K562 (cell line): ENCODE measurements at regions not wholly inside any gene's neighbourhood (a gene's known extent, or its start where the extent isn't known, plus 50 kb on each side); places are given as distances from the start of the nearest gene placed in this dataset.

Experiments used
- IRF2 ChIP-seq: sonication (generic); formaldehyde crosslinking; IDR thresholded peaks from 2 replicates; pipeline ENCODE4 v1.8.1; 2022; ENCODE audit warnings: mild to moderate bottlenecking, missing genetic modification reagents
- POLR2A ChIP-seq: fragments of 450-650 bp; conservative IDR thresholded peaks from 2 replicates; pipeline ENCODE4 v1.6.1; 2016
- PTTG1 ChIP-seq: fragments of 450-650 bp; IDR thresholded peaks from 2 replicates; pipeline ENCODE4 v1.6.1; 2016; ENCODE audit warnings: low read depth, mild to moderate bottlenecking, missing genetic modification characterization, missing compliant biosample characterization
- RFX5 ChIP-seq: IDR thresholded peaks from 2 replicates; pipeline ENCODE4 v1.6.1; 2011; ENCODE audit warnings: low read depth, mild to moderate bottlenecking, improper control_type of control experiment, low read length
- TGIF2 ChIP-seq: sonication (generic); formaldehyde crosslinking; IDR thresholded peaks from 2 replicates; pipeline ENCODE4 v1.8.1; 2022; ENCODE audit warnings: mild to moderate bottlenecking, missing genetic modification reagents, moderate library complexity
- ZFX ChIP-seq: sonication (generic); formaldehyde crosslinking; IDR thresholded peaks from 2 replicates; pipeline ENCODE4 v1.8.0; 2022; ENCODE audit warnings: mild to moderate bottlenecking, missing genetic modification reagents, moderate library complexity
- TF ChIP-seq, protein P1 (sequence below): fragments of 150-350 bp; conservative IDR thresholded peaks from 2 replicates; pipeline ENCODE4 v1.6.1; 2014; ENCODE audit warnings: low read length
- TF ChIP-seq, protein P2 (sequence below): sonication (generic); formaldehyde crosslinking; IDR thresholded peaks from 2 replicates; pipeline ENCODE4 v1.8.0; 2022; ENCODE audit warnings: mild to moderate bottlenecking, low read depth, missing genetic modification reagents
- TF ChIP-seq, protein P3 (sequence below): IDR thresholded peaks from 2 replicates; pipeline ENCODE4 v1.6.1; 2012; ENCODE audit warnings: low read depth, low read length, improper control_type of control experiment, borderline replicate concordance
- TF ChIP-seq, protein P4 (sequence below), 3 experiments: IDR thresholded peaks in 2 of 3; conservative IDR thresholded peaks in 1 of 3; 2 replicates each; pipeline ENCODE4 v1.5.1; 2011 to 2012; ENCODE audit warnings: low read length in 3 of 3, mild to moderate bottlenecking in 3 of 3, control low read depth in 2 of 3, improper control_type of control experiment in 1 of 3, inconsistent platforms in 1 of 3, low read depth in 1 of 3, mixed read lengths in 1 of 3, moderate library complexity in 1 of 3; ENCODE audit not compliant: insufficient read depth in 2 of 3
- TF ChIP-seq, protein P5 (sequence below), 2 experiments: fragments of 450-650 bp; IDR thresholded peaks; 2 replicates each; pipeline ENCODE4 v1.6.1; 2016; ENCODE audit warnings: mild to moderate bottlenecking in 2 of 2, borderline replicate concordance in 1 of 2, low read depth in 1 of 2, moderate library complexity in 1 of 2

DNA sequence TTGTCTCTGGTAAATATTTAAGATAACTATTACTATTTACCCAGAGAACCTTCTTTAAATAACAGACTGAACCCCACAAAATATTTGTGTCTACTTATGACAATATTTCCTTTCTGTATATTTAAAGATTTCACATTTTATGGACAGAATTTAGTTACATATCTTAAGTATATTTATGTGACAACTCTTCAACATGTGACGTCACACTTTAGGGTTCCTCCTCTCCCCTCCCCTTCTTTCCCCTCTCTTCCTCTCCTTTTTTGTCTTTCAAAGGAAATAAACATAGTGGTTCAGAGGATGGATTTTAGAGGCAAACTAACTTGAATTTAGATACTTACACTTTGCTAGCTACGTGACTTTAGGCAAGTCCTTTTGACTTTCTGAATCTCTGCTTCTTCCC lies 655.6 kb upstream of the NUDT12 start:
- TF ChIP-seq POLR2A (no peak), RFX5 (no peak), TGIF2 (CRISPR knock-in tag) (no peak), PTTG1 (tag) (no peak), IRF2 (CRISPR knock-in tag) (no peak), ZFX (no peak)
- TF ChIP-seq, protein P1, sequence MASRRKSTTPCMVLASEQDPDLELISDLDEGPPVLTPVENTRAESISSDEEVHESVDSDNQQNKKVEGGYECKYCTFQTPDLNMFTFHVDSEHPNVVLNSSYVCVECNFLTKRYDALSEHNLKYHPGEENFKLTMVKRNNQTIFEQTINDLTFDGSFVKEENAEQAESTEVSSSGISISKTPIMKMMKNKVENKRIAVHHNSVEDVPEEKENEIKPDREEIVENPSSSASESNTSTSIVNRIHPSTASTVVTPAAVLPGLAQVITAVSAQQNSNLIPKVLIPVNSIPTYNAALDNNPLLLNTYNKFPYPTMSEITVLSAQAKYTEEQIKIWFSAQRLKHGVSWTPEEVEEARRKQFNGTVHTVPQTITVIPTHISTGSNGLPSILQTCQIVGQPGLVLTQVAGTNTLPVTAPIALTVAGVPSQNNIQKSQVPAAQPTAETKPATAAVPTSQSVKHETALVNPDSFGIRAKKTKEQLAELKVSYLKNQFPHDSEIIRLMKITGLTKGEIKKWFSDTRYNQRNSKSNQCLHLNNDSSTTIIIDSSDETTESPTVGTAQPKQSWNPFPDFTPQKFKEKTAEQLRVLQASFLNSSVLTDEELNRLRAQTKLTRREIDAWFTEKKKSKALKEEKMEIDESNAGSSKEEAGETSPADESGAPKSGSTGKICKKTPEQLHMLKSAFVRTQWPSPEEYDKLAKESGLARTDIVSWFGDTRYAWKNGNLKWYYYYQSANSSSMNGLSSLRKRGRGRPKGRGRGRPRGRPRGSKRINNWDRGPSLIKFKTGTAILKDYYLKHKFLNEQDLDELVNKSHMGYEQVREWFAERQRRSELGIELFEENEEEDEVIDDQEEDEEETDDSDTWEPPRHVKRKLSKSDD: no peak
- TF ChIP-seq, protein P2, sequence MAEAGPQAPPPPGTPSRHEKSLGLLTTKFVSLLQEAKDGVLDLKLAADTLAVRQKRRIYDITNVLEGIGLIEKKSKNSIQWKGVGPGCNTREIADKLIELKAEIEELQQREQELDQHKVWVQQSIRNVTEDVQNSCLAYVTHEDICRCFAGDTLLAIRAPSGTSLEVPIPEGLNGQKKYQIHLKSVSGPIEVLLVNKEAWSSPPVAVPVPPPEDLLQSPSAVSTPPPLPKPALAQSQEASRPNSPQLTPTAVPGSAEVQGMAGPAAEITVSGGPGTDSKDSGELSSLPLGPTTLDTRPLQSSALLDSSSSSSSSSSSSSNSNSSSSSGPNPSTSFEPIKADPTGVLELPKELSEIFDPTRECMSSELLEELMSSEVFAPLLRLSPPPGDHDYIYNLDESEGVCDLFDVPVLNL (CRISPR knock-in tag): no peak
- TF ChIP-seq, protein P3, sequence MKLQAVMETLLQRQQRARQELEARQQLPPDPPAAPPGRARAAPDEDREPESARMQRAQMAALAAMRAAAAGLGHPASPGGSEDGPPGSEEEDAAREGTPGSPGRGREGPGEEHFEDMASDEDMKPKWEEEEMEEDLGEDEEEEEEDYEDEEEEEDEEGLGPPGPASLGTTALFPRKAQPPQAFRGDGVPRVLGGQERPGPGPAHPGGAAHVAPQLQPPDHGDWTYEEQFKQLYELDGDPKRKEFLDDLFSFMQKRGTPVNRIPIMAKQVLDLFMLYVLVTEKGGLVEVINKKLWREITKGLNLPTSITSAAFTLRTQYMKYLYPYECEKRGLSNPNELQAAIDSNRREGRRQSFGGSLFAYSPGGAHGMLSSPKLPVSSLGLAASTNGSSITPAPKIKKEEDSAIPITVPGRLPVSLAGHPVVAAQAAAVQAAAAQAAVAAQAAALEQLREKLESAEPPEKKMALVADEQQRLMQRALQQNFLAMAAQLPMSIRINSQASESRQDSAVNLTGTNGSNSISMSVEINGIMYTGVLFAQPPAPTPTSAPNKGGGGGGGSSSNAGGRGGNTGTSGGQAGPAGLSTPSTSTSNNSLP: no peak
- TF ChIP-seq, protein P4, sequence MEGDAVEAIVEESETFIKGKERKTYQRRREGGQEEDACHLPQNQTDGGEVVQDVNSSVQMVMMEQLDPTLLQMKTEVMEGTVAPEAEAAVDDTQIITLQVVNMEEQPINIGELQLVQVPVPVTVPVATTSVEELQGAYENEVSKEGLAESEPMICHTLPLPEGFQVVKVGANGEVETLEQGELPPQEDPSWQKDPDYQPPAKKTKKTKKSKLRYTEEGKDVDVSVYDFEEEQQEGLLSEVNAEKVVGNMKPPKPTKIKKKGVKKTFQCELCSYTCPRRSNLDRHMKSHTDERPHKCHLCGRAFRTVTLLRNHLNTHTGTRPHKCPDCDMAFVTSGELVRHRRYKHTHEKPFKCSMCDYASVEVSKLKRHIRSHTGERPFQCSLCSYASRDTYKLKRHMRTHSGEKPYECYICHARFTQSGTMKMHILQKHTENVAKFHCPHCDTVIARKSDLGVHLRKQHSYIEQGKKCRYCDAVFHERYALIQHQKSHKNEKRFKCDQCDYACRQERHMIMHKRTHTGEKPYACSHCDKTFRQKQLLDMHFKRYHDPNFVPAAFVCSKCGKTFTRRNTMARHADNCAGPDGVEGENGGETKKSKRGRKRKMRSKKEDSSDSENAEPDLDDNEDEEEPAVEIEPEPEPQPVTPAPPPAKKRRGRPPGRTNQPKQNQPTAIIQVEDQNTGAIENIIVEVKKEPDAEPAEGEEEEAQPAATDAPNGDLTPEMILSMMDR (IDR thresholded peaks at IDR 0.05 in 2 of 3, conservative IDR thresholded peaks at IDR 0.05 in 1 of 3; ENCODE audit: insufficient read depth in 2 of 3, low read depth in 1 of 3, low read length in 3 of 3): no peak
- TF ChIP-seq, protein P5, sequence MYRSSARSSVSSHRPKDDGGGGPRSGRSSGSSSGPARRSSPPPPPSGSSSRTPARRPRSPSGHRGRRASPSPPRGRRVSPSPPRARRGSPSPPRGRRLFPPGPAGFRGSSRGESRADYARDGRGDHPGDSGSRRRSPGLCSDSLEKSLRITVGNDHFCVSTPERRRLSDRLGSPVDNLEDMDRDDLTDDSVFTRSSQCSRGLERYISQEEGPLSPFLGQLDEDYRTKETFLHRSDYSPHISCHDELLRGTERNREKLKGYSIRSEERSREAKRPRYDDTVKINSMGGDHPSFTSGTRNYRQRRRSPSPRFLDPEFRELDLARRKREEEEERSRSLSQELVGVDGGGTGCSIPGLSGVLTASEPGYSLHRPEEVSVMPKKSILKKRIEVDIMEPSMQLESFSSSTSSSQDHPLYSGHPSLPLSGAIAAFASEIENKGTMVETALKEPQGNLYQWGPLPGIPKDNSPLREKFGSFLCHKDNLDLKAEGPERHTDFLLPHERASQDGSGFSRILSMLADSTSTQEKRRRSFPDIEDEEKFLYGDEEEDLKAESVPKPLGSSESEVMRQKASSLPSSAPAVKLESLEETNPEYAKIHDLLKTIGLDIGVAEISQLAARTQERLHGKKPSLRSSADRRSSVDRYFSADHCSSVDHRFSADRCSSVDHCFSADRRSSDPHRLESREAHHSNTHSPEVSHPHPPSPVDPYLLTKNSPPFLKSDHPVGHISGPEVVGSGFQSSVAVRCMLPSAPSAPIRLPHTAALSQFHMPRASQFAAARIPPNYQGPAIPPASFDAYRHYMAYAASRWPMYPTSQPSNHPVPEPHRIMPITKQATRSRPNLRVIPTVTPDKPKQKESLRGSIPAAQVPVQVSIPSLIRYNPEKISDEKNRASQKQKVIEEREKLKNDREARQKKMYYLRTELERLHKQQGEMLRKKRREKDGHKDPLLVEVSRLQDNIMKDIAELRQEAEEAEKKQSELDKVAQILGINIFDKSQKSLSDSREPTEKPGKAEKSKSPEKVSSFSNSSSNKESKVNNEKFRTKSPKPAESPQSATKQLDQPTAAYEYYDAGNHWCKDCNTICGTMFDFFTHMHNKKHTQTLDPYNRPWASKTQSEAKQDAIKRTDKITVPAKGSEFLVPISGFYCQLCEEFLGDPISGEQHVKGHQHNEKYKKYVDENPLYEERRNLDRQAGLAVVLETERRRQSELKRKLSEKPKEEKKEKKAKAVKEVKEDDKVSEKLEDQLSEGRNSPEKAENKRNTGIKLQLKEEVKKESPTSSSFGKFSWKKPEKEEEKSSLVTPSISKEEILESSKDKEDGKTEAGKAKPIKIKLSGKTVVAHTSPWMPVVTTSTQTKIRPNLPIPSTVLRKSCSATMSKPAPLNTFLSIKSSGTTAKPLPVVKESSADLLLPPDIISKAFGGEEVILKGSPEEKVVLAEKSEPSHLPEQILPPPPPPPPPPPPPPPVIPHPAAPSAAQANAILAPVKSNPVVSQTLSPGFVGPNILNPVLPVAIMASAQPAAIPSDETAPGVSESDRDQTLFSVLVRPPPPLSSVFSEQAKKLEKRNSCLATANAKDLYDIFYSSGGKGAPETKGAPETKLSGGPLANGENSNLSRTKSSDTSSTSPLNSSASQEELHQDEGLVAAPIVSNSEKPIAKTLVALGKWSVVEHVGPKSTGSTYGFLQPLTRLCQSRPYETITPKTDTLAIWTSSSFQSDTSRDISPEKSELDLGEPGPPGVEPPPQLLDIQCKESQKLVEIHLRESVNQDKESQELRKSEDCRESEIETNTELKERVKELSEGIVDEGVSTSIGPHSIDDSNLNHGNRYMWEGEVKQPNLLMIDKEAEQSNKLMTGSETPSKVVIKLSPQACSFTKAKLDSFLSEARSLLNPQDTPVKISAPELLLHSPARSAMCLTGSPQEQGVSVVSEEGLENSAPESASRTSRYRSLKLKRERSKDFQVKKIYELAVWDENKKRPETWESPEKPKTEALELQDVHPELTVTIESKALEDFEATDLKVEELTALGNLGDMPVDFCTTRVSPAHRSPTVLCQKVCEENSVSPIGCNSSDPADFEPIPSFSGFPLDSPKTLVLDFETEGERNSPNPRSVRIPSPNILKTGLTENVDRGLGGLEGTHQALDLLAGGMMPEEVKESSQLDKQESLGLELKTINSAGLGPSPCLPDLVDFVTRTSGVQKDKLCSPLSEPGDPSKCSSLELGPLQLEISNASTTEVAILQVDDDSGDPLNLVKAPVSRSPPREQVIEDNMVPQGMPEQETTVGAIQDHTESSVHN (IDR thresholded peaks at IDR 0.05; ENCODE audit: borderline replicate concordance in 1 of 2, low read depth in 1 of 2): no peak
